SK-N-SH treated with all-trans-retinoic acid at 6 μM for 48 hours (cell line): ENCODE measurements at regions not wholly inside any gene's neighbourhood (a gene's known extent, or its start where the extent isn't known, plus 50 kb on each side); places are given as distances from the start of the nearest gene placed in this dataset.
A peak's percentile ranks its signal among the peaks of the same experiment; 100 is the strongest.

Experiments
- ATAC-seq: fragments of 200-7000 bp; cut with Tn5 transposase; 3 replicates; pipeline ENCODE4 v1.9.1; 2020; ENCODE audit warnings: mild to moderate bottlenecking, moderate library complexity
- ARNTL ChIP-seq: fragments of 450-650 bp; formaldehyde crosslinking; IDR thresholded peaks from 2 replicates; pipeline ENCODE4 v1.5.0; 2020; ENCODE audit warnings: low read depth, mild to moderate bottlenecking, moderate library complexity, borderline replicate concordance
- BACH2 ChIP-seq: fragments of 250-450 bp; sonication (Bioruptor Pico); IDR thresholded peaks from 2 replicates; pipeline ENCODE4 v1.9.0; 2021; ENCODE audit warnings: mild to moderate bottlenecking, borderline replicate concordance
- CREB5 ChIP-seq: fragments of 250-450 bp; sonication (Bioruptor Pico); IDR thresholded peaks from 2 replicates; pipeline ENCODE4 v1.5.1; 2020; ENCODE audit warnings: low read depth, mild to moderate bottlenecking, moderate library complexity
- CSDC2 ChIP-seq: fragments of 250-450 bp; sonication (Bioruptor Pico); IDR thresholded peaks from 2 replicates; pipeline ENCODE4 v1.5.0; 2020; ENCODE audit warnings: mild to moderate bottlenecking, moderate library complexity
- CSRNP3 ChIP-seq: fragments of 250-450 bp; sonication (Bioruptor Pico); IDR thresholded peaks from 2 replicates; pipeline ENCODE4 v1.5.1; 2021; ENCODE audit warnings: mild to moderate bottlenecking, moderate library complexity
- ESRRG ChIP-seq: fragments of 250-450 bp; sonication (Bioruptor Pico); IDR thresholded peaks from 2 replicates; pipeline ENCODE4 v1.6.1; 2021; ENCODE audit warnings: mild to moderate bottlenecking
- GLIS3 ChIP-seq: fragments of 250-450 bp; sonication (Bioruptor Pico); IDR thresholded peaks from 2 replicates; pipeline ENCODE4 v1.5.0; 2020; ENCODE audit warnings: mild to moderate bottlenecking, moderate library complexity
- ISL1 ChIP-seq: fragments of 250-450 bp; sonication (Bioruptor Pico); IDR thresholded peaks from 2 replicates; pipeline ENCODE4 v2.1.2; 2022; ENCODE audit warnings: mild to moderate bottlenecking, moderate library complexity
- OSR1 ChIP-seq: fragments of 250-450 bp; sonication (Bioruptor Pico); IDR thresholded peaks from 2 replicates; pipeline ENCODE4 v1.8.0; 2022; ENCODE audit warnings: moderate library complexity, mild to moderate bottlenecking, inconsistent platforms
- PATZ1 ChIP-seq: fragments of 250-450 bp; sonication (Bioruptor Pico); IDR thresholded peaks from 2 replicates; pipeline ENCODE4 v1.8.0; 2020; ENCODE audit warnings: mild to moderate bottlenecking, moderate library complexity, borderline replicate concordance
- POU6F1 ChIP-seq: fragments of 250-450 bp; sonication (Bioruptor Pico); IDR thresholded peaks from 2 replicates; pipeline ENCODE4 v1.8.0; 2021; ENCODE audit warnings: low read depth, mild to moderate bottlenecking, moderate library complexity, borderline replicate concordance
- PPARA ChIP-seq: fragments of 250-450 bp; sonication (Bioruptor Pico); IDR thresholded peaks from 2 replicates; pipeline ENCODE4 v1.5.0; 2020; ENCODE audit warnings: mild to moderate bottlenecking, borderline replicate concordance
- RARB ChIP-seq: fragments of 250-450 bp; sonication (Bioruptor Pico); IDR thresholded peaks from 2 replicates; pipeline ENCODE4 v1.8.0; 2021; ENCODE audit warnings: mild to moderate bottlenecking, moderate library complexity
- TCF4 ChIP-seq: fragments of 250-450 bp; sonication (Bioruptor Pico); IDR thresholded peaks from 2 replicates; pipeline ENCODE4 v1.8.0; 2021; ENCODE audit warnings: mild to moderate bottlenecking, moderate library complexity, borderline replicate concordance
- TSHZ2 ChIP-seq: fragments of 250-450 bp; sonication (Bioruptor Pico); IDR thresholded peaks from 2 replicates; pipeline ENCODE4 v1.5.0; 2020; ENCODE audit warnings: mild to moderate bottlenecking, moderate library complexity
- ZC3H10 ChIP-seq: fragments of 250-450 bp; sonication (Bioruptor Pico); IDR thresholded peaks from 2 replicates; pipeline ENCODE4 v1.5.1; 2021; ENCODE audit warnings: mild to moderate bottlenecking, moderate library complexity
- ZFP3 ChIP-seq: fragments of 250-450 bp; sonication (Bioruptor Pico); IDR thresholded peaks from 2 replicates; pipeline ENCODE4 v1.5.0; 2020; ENCODE audit warnings: mild to moderate bottlenecking, moderate library complexity
- ZFP30 ChIP-seq: fragments of 450-650 bp; formaldehyde crosslinking; IDR thresholded peaks from 2 replicates; pipeline ENCODE4 v1.5.0; 2022; ENCODE audit warnings: mild to moderate bottlenecking, moderate library complexity
- ZNF565 ChIP-seq: fragments of 450-650 bp; formaldehyde crosslinking; conservative IDR thresholded peaks from 2 replicates; pipeline ENCODE4 v1.5.0; 2020; ENCODE audit warnings: low read depth, mild to moderate bottlenecking, moderate library complexity
- ZNF70 ChIP-seq: fragments of 450-650 bp; formaldehyde crosslinking; IDR thresholded peaks from 2 replicates; pipeline ENCODE4 v1.5.0; 2020; ENCODE audit warnings: mild to moderate bottlenecking, moderate library complexity
- ZNF8 ChIP-seq: fragments of 450-650 bp; formaldehyde crosslinking; IDR thresholded peaks from 2 replicates; pipeline ENCODE4 v1.5.0; 2020; ENCODE audit warnings: mild to moderate bottlenecking, moderate library complexity

- ATAC-seq: peak; percentile 22; the same call in 1 of the 3 replicates
- TF ChIP-seq PPARA (CRISPR knock-in tag) (no peak), ESRRG (CRISPR knock-in tag) (no peak), ZFP3 (no peak)
Observed at GRCh38 chr4:24690436-24690835, 104.9 kb upstream of the SOD3 start.

GRCh38 chr4:24693636-24694035, 101.7 kb upstream of the SOD3 start:
- TF ChIP-seq BACH2 (CRISPR knock-in tag) (no peak), PATZ1 (no peak), POU6F1 (CRISPR knock-in tag) (no peak), ZNF565 (CRISPR knock-in tag) (no peak), ARNTL (no peak), OSR1 (CRISPR knock-in tag) (no peak), ESRRG (CRISPR knock-in tag) (no peak), ZNF70 (no peak), ZFP30 (CRISPR knock-in tag) (no peak)
- ATAC-seq: no peak

- TF ChIP-seq ZNF8 (CRISPR knock-in tag): no peak
- no peak for TF ChIP-seq CREB5 (CRISPR knock-in tag)
- TF ChIP-seq ARNTL: no peak
- no peak for TF ChIP-seq ZC3H10 (CRISPR knock-in tag)
- ATAC-seq: no peak
Observed at GRCh38 chr4:24700118-24700517, 95.3 kb upstream of the SOD3 start.

- no peak for ATAC-seq
- TF ChIP-seq CREB5 (CRISPR knock-in tag) (no peak), POU6F1 (CRISPR knock-in tag) (no peak), CSRNP3 (CRISPR knock-in tag) (no peak), ISL1 (CRISPR knock-in tag) (no peak), RARB (CRISPR knock-in tag) (no peak), ESRRG (CRISPR knock-in tag) (no peak), ARNTL (no peak)
Observed at GRCh38 chr4:24701683-24702082, 93.7 kb upstream of the SOD3 start.

- ATAC-seq: no peak
- TF ChIP-seq ZNF8 (CRISPR knock-in tag) (no peak), GLIS3 (CRISPR knock-in tag) (no peak), TSHZ2 (CRISPR knock-in tag) (no peak), ZC3H10 (CRISPR knock-in tag) (no peak), ARNTL (no peak), CSRNP3 (CRISPR knock-in tag) (no peak), RARB (CRISPR knock-in tag) (no peak), TCF4 (no peak), CSDC2 (no peak)
Observed at GRCh38 chr4:24702281-24702680, 93.1 kb upstream of the SOD3 start.
